PC-3 (cell line): ENCODE measurements at regions not wholly inside any gene's neighbourhood (a gene's known extent, or its start where the extent isn't known, plus 50 kb on each side); places are given as distances from the start of the nearest gene placed in this dataset.

Source experiments
- CTCF ChIP-seq: fragments of 300-600 bp; sonication (generic); conservative IDR thresholded peaks from 2 replicates; pipeline ENCODE4 v1.5.1; 2017; ENCODE audit warnings: antibody characterized with exemption, low read depth, mild to moderate bottlenecking, low read length
- EZH2 ChIP-seq: fragments of 300-600 bp; sonication (generic); IDR thresholded peaks from one replicate; pipeline ENCODE4 v1.6.1; 2017; ENCODE audit warnings: antibody characterized with exemption, mild to moderate bottlenecking, low read length; ENCODE audit not compliant: unreplicated experiment
- EZH2phosphoT487 ChIP-seq: fragments of 300-600 bp; sonication (generic); IDR thresholded peaks from 2 replicates; pipeline ENCODE4 v1.6.1; 2018; ENCODE audit warnings: mild to moderate bottlenecking, antibody characterized with exemption, low read length, borderline replicate concordance

GRCh38 chr7:152553671-152554317 lies 118.0 kb upstream of the KMT2C start:
- TF ChIP-seq CTCF = no peak
- no peak for TF ChIP-seq EZH2
- no peak for TF ChIP-seq EZH2phosphoT487
